ENCODE measurements at regions not wholly inside any gene's neighbourhood (a gene's known extent, or its start where the extent isn't known, plus 50 kb on each side); places are given as distances from the start of the nearest gene placed in this dataset.

- DNase-seq (ENCODE audit: low spot score), result no peak
- no peak for TF ChIP-seq CTCF (IDR thresholded peaks at IDR 0.05; ENCODE audit: extremely low read depth, missing control alignments)
Observed at GRCh38 chr1:95438218-95438948, 204.4 kb downstream of the RWDD3 start.

- no peak for TF ChIP-seq CTCF (IDR thresholded peaks at IDR 0.05; ENCODE audit: extremely low read depth, missing control alignments)
- DNase-seq (ENCODE audit: low spot score), result no peak
Observed at GRCh38 chr1:95440511-95440910, 206.5 kb downstream of the RWDD3 start.

- no peak for DNase-seq (ENCODE audit: low spot score)
- TF ChIP-seq CTCF (IDR thresholded peaks at IDR 0.05; ENCODE audit: extremely low read depth, missing control alignments), result no peak
Observed at GRCh38 chr1:95449516-95449915, 215.5 kb downstream of the RWDD3 start.

- DNase-seq (ENCODE audit: low spot score), result no peak
- TF ChIP-seq CTCF (IDR thresholded peaks at IDR 0.05; ENCODE audit: extremely low read depth, missing control alignments), result no peak
Observed at GRCh38 chr1:95451054-95451453, 217.0 kb downstream of the RWDD3 start.

GRCh38 chr1:95451904-95452303 is 217.9 kb downstream of the RWDD3 start:
- no peak for TF ChIP-seq CTCF (IDR thresholded peaks at IDR 0.05; ENCODE audit: extremely low read depth, missing control alignments)
- no peak for DNase-seq (ENCODE audit: low spot score)

GRCh38 chr1:95453053-95453452 is 219.0 kb downstream of the RWDD3 start:
- no peak for TF ChIP-seq CTCF (IDR thresholded peaks at IDR 0.05; ENCODE audit: extremely low read depth, missing control alignments)
- no peak for DNase-seq (ENCODE audit: low spot score)

GRCh38 chr1:95467036-95467435 is 233.0 kb downstream of the RWDD3 start:
- TF ChIP-seq CTCF (IDR thresholded peaks at IDR 0.05; ENCODE audit: extremely low read depth, missing control alignments), result no peak
- DNase-seq (ENCODE audit: low spot score), result no peak

Measured in GM20000 (cell line).